ENCODE measurements at regions not wholly inside any gene's neighbourhood (a gene's known extent, or its start where the extent isn't known, plus 50 kb on each side); places are given as distances from the start of the nearest gene placed in this dataset.
"Not testable (repeated sequence)": the region's sequence is repeated elsewhere in the genome, so short reads cannot be mapped to it uniquely, and the experiment has no call there.

DNA sequence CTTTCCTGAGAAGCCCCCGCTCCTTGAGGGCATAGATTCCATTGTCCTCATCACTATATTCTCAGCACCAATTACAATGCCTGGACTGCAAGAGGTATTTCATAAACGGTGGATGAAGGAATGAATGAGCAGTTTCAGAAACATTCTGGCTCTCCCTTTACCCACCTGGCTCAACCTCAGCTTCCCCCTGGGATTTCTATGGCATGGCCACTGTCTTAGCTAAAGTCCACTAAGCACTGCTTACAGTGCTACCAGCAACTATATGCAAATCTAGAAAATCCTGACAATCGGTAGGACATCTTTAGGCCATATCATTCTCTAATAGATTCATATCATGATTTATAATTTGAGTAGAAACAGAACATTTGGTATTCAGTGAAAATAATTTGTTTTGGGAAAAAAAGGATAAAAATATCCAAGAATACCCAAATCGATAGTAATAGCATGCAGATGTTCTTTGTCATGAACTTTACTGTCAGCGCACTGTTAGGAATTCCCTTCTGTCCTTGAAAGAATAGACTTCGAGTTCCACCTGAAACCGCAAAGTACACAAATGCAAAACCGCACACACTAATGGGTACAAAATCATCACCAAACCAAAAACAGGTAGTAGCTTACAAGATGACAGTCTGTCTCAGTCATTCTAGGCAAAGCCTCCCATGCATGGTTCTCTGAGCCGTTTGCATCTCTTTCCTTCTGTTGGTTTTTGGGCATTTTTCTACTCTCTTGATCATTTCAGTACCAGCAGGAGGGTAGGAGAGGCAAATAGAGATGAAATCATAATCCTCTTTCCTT, 303.6 kb upstream of the ID2 start:
- no peak for DNase-seq

- no peak for DNase-seq
Observed at GRCh38 chr2:8379128-8379527, 302.7 kb upstream of the ID2 start.

GRCh38 chr2:8379549-8379948, 302.3 kb upstream of the ID2 start:
- DNase-seq: no peak

DNA sequence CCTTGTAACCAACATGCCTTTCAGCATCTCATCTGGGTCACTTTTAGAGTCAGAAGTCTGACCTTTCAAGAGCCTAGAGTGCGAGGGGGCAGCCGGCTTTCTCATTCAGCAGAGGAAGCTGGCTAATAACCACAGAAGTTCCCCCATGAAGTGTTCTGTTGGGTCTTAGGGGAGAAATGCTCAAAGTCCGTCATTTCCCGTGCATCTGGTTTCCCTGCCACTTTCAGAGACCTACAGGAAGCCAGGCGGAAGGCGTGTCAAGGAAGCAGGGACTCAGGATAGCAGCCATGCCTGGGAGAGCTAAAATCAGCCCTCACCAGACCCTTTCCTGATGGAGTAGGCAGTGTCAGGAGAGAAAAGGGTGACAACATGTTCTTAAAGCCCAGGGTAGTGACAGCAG, 301.8 kb upstream of the ID2 start:
- DNase-seq: no peak

DNA sequence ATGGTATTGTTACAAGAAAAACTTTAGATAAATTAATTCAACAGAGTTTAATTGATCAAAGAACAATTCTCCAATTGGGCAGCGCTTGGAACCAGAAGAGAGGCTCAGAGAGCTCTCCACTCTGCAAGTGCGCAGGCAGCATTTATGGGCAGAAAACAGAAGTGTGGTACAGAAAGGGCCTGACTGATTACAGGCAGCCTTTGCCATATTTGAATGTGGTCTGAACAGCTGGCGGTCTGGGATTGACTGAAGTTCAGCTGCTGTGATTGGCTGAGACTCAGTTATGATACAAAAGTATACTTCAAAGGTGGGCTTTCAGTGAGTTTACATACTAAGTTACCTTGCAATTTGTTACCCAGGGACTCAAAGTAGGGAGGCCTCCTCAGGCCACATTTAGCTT, 301.3 kb upstream of the ID2 start:
- no peak for DNase-seq

- no peak for DNase-seq
Observed at GRCh38 chr2:8382485-8382884, 299.4 kb upstream of the ID2 start.

DNA sequence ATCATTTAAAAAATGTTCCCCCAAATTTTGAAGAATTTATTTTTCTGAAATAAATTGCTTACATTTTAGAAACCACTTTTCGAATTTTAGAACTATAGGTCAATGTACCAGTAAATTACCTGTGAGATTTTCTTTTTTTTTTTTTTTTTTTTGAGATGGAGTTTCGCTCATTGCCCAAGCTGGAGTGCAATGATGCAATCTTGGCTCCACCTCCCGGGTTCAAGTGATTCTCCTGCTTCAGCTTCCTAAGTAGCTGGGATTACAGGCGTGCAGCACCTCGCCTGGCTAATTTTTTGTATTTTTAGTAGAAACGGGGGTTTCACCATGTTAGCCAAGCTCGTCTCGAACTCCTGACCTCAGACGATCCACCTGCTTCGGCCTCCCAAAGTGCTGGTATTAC, 295.1 kb upstream of the ID2 start:
- not testable (repeated sequence) for DNase-seq

GRCh38 chr2:8388781-8389180, 293.1 kb upstream of the ID2 start:
- no peak for DNase-seq

- DNase-seq: no peak
Observed at GRCh38 chr2:8389431-8390108, 292.3 kb upstream of the ID2 start.

- DNase-seq: no peak
Observed at GRCh38 chr2:8391126-8391525, 290.7 kb upstream of the ID2 start.

GRCh38 chr2:8391584-8391983, 290.3 kb upstream of the ID2 start:
- no peak for DNase-seq

GRCh38 chr2:8392098-8392866, 289.6 kb upstream of the ID2 start:
- no peak for DNase-seq

DNA sequence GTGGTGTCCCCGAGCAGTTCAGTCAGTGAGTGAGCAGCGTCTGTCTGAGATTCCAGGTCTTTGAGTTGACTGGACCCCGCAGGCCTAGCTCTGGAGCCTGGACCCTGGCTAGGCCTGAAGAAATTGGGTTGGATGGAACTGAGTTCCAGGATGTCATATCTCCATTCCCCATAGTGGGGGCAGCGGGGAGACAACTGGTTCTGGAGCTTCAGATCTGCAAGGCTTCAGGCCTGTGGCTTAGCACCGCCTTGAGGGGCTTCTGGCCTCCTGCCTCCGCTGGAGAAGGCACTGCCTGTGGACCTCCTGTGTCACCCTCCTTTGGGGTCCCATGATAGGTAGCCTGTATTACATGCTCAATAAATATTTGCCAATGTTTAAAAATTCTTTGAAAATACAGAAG, 288.4 kb upstream of the ID2 start:
- DNase-seq: no peak

- DNase-seq: no peak
Observed at GRCh38 chr2:8394131-8394530, 287.7 kb upstream of the ID2 start.

- no peak for DNase-seq
Observed at GRCh38 chr2:8394569-8395359, 287.1 kb upstream of the ID2 start.

DNA sequence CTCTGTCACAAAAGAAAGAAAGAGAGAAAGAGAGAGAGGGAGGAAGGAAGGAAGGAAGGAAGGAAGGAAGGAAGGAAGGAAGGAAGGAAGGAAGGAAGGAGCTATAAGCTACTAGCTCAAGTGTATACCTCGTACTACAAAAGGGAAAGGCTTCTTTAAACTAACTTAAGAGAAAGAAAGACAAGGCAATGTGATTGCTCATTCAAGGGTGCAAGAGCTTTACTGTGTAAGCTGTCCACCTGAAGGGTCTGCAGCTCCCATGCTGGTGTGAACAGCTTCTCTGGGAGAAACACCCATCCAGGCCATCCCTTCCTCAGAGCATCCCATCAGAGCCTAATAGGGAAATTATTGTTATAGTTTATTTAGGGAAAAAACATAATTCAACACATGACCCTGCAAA, 286.1 kb upstream of the ID2 start:
- no peak for DNase-seq

DNA sequence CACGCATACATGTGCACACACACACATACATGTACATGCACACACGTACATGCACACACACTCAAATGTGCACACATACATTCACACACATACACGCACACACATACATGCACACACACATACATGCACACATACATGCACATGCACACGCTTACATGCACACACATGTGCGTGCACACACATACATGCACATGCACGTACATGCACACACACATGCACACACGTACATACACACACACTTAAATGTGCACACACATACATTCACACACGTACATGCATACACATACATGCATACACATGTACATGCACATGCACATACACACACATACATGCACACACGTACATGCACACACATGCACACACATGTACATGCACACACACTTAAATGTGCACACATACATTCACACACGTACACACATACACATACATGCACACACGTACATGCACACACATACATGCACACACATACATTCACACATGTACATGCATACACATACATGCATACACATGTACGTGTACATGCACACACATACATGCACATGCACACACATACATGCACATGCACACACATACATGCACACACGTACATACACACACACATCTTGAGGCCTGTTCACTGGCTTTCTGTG, 283.7 kb upstream of the ID2 start:
- DNase-seq: no peak

DNA sequence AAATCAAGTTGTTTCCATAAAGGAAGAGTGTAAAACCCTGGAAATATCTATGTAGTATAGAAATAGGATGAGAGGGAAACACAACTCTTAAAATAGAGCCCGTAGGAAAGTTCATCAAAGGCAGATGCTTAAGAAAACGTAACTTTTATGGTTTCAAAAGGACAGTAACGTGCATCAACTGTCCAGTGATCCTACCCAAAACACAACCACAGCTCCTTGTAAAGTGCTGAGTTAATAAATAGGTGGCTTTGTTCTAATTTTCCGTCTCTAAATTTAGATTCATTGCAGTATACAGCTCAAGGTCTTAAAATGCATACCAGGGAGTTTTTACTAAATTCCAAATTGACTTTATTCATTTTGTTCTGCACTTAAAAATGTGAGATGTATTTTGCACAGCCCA, 282.1 kb upstream of the ID2 start:
- no peak for DNase-seq

GRCh38 chr2:8400196-8400595, 281.7 kb upstream of the ID2 start:
- no peak for DNase-seq

GRCh38 chr2:8402222-8402621, 279.6 kb upstream of the ID2 start:
- no peak for DNase-seq

GRCh38 chr2:8403876-8404275, 278.0 kb upstream of the ID2 start:
- DNase-seq: no peak

GRCh38 chr2:8405334-8405733, 276.5 kb upstream of the ID2 start:
- no peak for DNase-seq

Measured in left kidney (tissue), 1 donor.